Neuronal stem cell (in vitro differentiated cells): ENCODE measurements at regions not wholly inside any gene's neighbourhood (a gene's known extent, or its start where the extent isn't known, plus 50 kb on each side); places are given as distances from the start of the nearest gene placed in this dataset.

Experiments
- DNase-seq: peaks from one replicate; pipeline ENCODE4 v3.0.0-alpha.2; 2013; ENCODE audit warnings: low spot score
- H2AFZ ChIP-seq: one replicate; pipeline ENCODE4 v1.6.1; 2013; ENCODE audit warnings: mild to moderate bottlenecking, low read length, inconsistent platforms
- H2AK5ac ChIP-seq: 2 replicates; pipeline ENCODE4 v1.6.1; 2013; ENCODE audit warnings: low read depth, mild to moderate bottlenecking, inconsistent platforms, low read length, moderate library complexity, mixed read lengths
- H2BK120ac ChIP-seq: 2 replicates; pipeline ENCODE4 v1.6.1; 2013; ENCODE audit warnings: low read depth, mild to moderate bottlenecking, inconsistent platforms, low read length, moderate library complexity, mixed read lengths
- H2BK12ac ChIP-seq: one replicate; pipeline ENCODE4 v1.6.1; 2013; ENCODE audit warnings: low read length, inconsistent platforms
- H2BK15ac ChIP-seq: 2 replicates; pipeline ENCODE4 v1.6.1; 2013; ENCODE audit warnings: mild to moderate bottlenecking, low read length, inconsistent platforms, mixed read lengths
- H2BK5ac ChIP-seq: one replicate; pipeline ENCODE4 v1.6.1; 2013; ENCODE audit warnings: inconsistent platforms, mild to moderate bottlenecking, low read length, moderate library complexity
- H3K14ac ChIP-seq: one replicate; pipeline ENCODE4 v1.6.1; 2013; ENCODE audit warnings: low read length, inconsistent platforms
- H3K18ac ChIP-seq: 2 replicates; pipeline ENCODE4 v1.6.1; 2013; ENCODE audit warnings: low read length, inconsistent platforms
- H3K23ac ChIP-seq: 2 replicates; pipeline ENCODE4 v1.6.1; 2013; ENCODE audit warnings: low read depth, mild to moderate bottlenecking, mixed read lengths, low read length, inconsistent platforms; ENCODE audit not compliant: poor library complexity
- H3K27ac ChIP-seq: replicated peaks from 3 replicates; pipeline ENCODE4 v1.5.1; 2013; ENCODE audit warnings: low read length, inconsistent platforms
- H3K27me3 ChIP-seq, 3 experiments: 2 replicates each; pipeline ENCODE4 v1.6.1; 2013; ENCODE audit warnings: low read length in 3 of 3, mild to moderate bottlenecking in 2 of 3, inconsistent platforms in 1 of 3, low read depth in 1 of 3, mixed read lengths in 1 of 3, moderate library complexity in 1 of 3; ENCODE audit not compliant: control insufficient read depth in 3 of 3, insufficient read depth in 3 of 3
- H3K36me3 ChIP-seq, 2 donors: replicated peaks in 1 of 2; 2 replicates each; pipeline ENCODE4 v1.6.1; 2013; ENCODE audit warnings: low read length in 2 of 2; ENCODE audit not compliant: control insufficient read depth in 2 of 2, insufficient read depth in 2 of 2
- H3K4ac ChIP-seq: 2 replicates; pipeline ENCODE4 v1.6.1; 2013; ENCODE audit warnings: inconsistent platforms, mild to moderate bottlenecking, low read length, moderate library complexity
- H3K4me1 ChIP-seq, 2 donors: 1 replicate in 1 of 2; 2 replicates in 1 of 2; pipeline ENCODE4 v1.6.1; 2013; ENCODE audit warnings: low read length in 2 of 2, low read depth in 1 of 2; ENCODE audit not compliant: control insufficient read depth in 2 of 2, insufficient read depth in 1 of 2
- H3K4me2 ChIP-seq: one replicate; pipeline ENCODE4 v1.6.1; 2013; ENCODE audit warnings: mild to moderate bottlenecking, low read length, inconsistent platforms; ENCODE audit not compliant: insufficient read depth, poor library complexity, severe bottlenecking
- H3K4me3 ChIP-seq, 2 donors: 2 replicates each; pipeline ENCODE4 v1.5.1; 2013; ENCODE audit warnings: low read length in 2 of 2, mild to moderate bottlenecking in 2 of 2, inconsistent platforms in 1 of 2, moderate library complexity in 1 of 2
- H3K79me1 ChIP-seq: one replicate; pipeline ENCODE4 v1.6.1; 2013; ENCODE audit warnings: low read depth, mild to moderate bottlenecking, inconsistent platforms, low read length, moderate library complexity
- H3K9ac ChIP-seq: one replicate; pipeline ENCODE4 v1.6.1; 2013; ENCODE audit warnings: mild to moderate bottlenecking, low read depth, low read length, inconsistent platforms; ENCODE audit not compliant: poor library complexity
- H3K9me3 ChIP-seq, 2 donors: replicated peaks in 1 of 2; 2 replicates each; pipeline versions ENCODE3 to v1.6.1; 2013; ENCODE audit warnings: low read length in 2 of 2, mild to moderate bottlenecking in 2 of 2, inconsistent platforms in 1 of 2, low read depth in 1 of 2, mixed read lengths in 1 of 2, moderate library complexity in 1 of 2; ENCODE audit not compliant: control insufficient read depth in 2 of 2, insufficient read depth in 1 of 2
- H4K8ac ChIP-seq: one replicate; pipeline ENCODE4 v1.6.1; 2013; ENCODE audit warnings: low read depth, mild to moderate bottlenecking, inconsistent platforms, low read length, moderate library complexity
- H4K91ac ChIP-seq: one replicate; pipeline ENCODE4 v1.6.1; 2013; ENCODE audit warnings: low read length, low read depth, mild to moderate bottlenecking, inconsistent platforms; ENCODE audit not compliant: poor library complexity
- WGBS, 2 donors: extraction: QIAGEN DNeasy Blood & Tissue Kit; methylation state at CpG; one replicate each; pipeline ENCODE4 v1.1.7; 2013; ENCODE audit warnings: missing lambda C conversion rate in 2 of 2, mixed read lengths in 1 of 2; ENCODE audit not compliant: insufficient read length in 2 of 2, insufficient replicate concordance in 1 of 2; ENCODE audit errors: extremely low coverage in 2 of 2; 5-methylcytosine and 5-hydroxymethylcytosine counted together

GRCh38 chr5:159451197-159452052 lies 121.1 kb upstream of the IL12B start:
- no peak overlapping the region for H2BK120ac ChIP-seq
- H2BK12ac ChIP-seq = no peak overlapping the region
- no peak overlapping the region for H3K14ac ChIP-seq
- no peak overlapping the region for H2AK5ac ChIP-seq
- H2BK5ac ChIP-seq = no peak overlapping the region
- no peaks in the 10 kb centered on the region for H3K9me3 ChIP-seq
- no peak overlapping the region for H3K4me2 ChIP-seq
- H3K18ac ChIP-seq = no peak overlapping the region
- H3K27ac ChIP-seq = no peak overlapping the region
- H4K8ac ChIP-seq = no peak overlapping the region
- H3K9ac ChIP-seq = no peak overlapping the region
- no peaks in the 10 kb centered on the region for H3K4me1 ChIP-seq
- no peak overlapping the region for H2BK15ac ChIP-seq
- H2AFZ ChIP-seq = no peak overlapping the region
- H3K4ac ChIP-seq = no peak overlapping the region
- no peak for DNase-seq
- H3K23ac ChIP-seq = no peak overlapping the region
- no peaks in the 10 kb centered on the region for H3K79me1 ChIP-seq
- no peak overlapping the region for H3K4me3 ChIP-seq
- H3K27me3 ChIP-seq = no peaks in the 10 kb centered on the region
- H3K36me3 ChIP-seq = no peaks in the 10 kb centered on the region
- no CpG with 5 or more reads among the region's 13 CpGs for WGBS, 2 donors
- no peak overlapping the region for H4K91ac ChIP-seq

- no peak overlapping the region for H3K4me2 ChIP-seq
- no peak overlapping the region for H3K23ac ChIP-seq
- no peak overlapping the region for H4K8ac ChIP-seq
- no peak overlapping the region for H3K27ac ChIP-seq
- no peaks in the 10 kb centered on the region for H3K79me1 ChIP-seq
- H3K14ac ChIP-seq = no peak overlapping the region
- no peaks in the 10 kb centered on the region for H3K27me3 ChIP-seq
- no peak overlapping the region for H2BK120ac ChIP-seq
- H2AFZ ChIP-seq = no peak overlapping the region
- no peak overlapping the region for H2BK12ac ChIP-seq
- no peaks in the 10 kb centered on the region for H3K36me3 ChIP-seq
- no peak overlapping the region for H3K4ac ChIP-seq
- no peaks in the 10 kb centered on the region for H3K4me1 ChIP-seq
- WGBS, 2 donors = no CpG with 5 or more reads among the region's 11 CpGs
- no peak overlapping the region for H3K9ac ChIP-seq
- no peaks in the 10 kb centered on the region for H3K9me3 ChIP-seq
- DNase-seq = no peak
- no peak overlapping the region for H2BK5ac ChIP-seq
- no peak overlapping the region for H2AK5ac ChIP-seq
- no peak overlapping the region for H4K91ac ChIP-seq
- H2BK15ac ChIP-seq = no peak overlapping the region
- H3K18ac ChIP-seq = no peak overlapping the region
- H3K4me3 ChIP-seq = no peak overlapping the region
These were observed 122.3 kb upstream of the IL12B start for GRCh38 chr5:159452480-159453167.

DNA sequence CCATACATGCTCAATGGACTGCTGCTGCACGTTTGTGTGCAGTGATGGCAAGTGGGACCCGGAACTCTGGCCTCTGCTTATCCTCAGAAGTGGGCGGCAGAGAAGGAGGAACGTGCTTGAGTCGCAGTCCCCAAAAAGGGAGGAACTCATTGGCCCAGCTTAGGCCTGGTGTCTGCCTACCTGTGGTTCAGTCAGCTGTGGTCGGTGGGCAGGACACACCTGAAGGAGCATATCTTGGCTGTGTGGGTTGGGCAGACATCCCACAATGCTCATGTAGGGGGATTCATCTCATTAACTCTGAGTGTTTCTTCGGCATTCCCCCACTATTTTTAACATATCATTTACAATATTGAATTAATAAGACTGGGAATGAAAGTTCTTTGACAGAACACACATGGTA lies 122.9 kb upstream of the IL12B start:
- no peak overlapping the region for H4K91ac ChIP-seq
- no peaks in the 10 kb centered on the region for H3K4me1 ChIP-seq
- H3K27ac ChIP-seq = no peak overlapping the region
- no peak overlapping the region for H3K4me3 ChIP-seq
- H3K36me3 ChIP-seq = no peaks in the 10 kb centered on the region
- no peak overlapping the region for H3K9ac ChIP-seq
- H3K9me3 ChIP-seq = no peaks in the 10 kb centered on the region
- DNase-seq = no peak
- no peak overlapping the region for H4K8ac ChIP-seq
- no CpG with 5 or more reads among the region's 7 CpGs for WGBS, 2 donors
- H2BK12ac ChIP-seq = no peak overlapping the region
- H2AFZ ChIP-seq = no peak overlapping the region
- H3K14ac ChIP-seq = no peak overlapping the region
- no peak overlapping the region for H3K23ac ChIP-seq
- H3K27me3 ChIP-seq = no peaks in the 10 kb centered on the region
- no peak overlapping the region for H2AK5ac ChIP-seq
- no peak overlapping the region for H3K4me2 ChIP-seq
- no peak overlapping the region for H2BK15ac ChIP-seq
- H3K18ac ChIP-seq = no peak overlapping the region
- no peak overlapping the region for H2BK5ac ChIP-seq
- H2BK120ac ChIP-seq = no peak overlapping the region
- no peak overlapping the region for H3K4ac ChIP-seq
- no peaks in the 10 kb centered on the region for H3K79me1 ChIP-seq

DNA sequence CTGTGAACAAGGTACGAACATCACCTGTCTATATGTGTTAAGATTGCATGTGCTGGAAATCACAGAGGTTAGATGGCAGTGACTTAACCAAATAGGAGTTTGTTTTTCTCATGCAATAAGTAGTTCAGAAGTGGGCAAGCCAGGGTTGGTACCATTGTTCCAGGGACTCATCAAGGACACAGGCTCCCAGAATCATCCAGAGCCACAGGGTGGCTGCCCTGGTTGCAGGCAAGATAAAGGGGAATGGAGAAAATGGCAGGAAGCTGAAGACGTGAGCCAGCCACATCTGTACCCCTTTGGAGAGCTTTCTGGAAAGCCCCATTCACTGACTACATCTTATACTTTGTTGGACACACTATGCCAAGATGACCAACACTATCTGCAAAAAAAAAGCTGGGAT lies 126.0 kb upstream of the IL12B start:
- Histone ChIP-seq H3K27me3 (no peaks in the 10 kb centered on the region), H2BK5ac (no peak overlapping the region), H3K4me1 (peaks cover 0 to 2% of the 10 kb centered on the region in 2 donors), H2BK12ac (no peak overlapping the region), H2BK15ac (no peak overlapping the region), H3K9me3 (no peaks in the 10 kb centered on the region), H3K14ac (no peak overlapping the region), H3K18ac (no peak overlapping the region), H2BK120ac (no peak overlapping the region), H3K79me1 (no peaks in the 10 kb centered on the region), H2AK5ac (no peak overlapping the region), H2AFZ (no peak overlapping the region), H3K4me3 (no peak overlapping the region), H4K91ac (no peak overlapping the region), H3K23ac (no peak overlapping the region), H3K4me2 (no peak overlapping the region), H3K36me3 (no peaks in the 10 kb centered on the region), H3K4ac (no peak overlapping the region), H4K8ac (no peak overlapping the region), H3K9ac (no peak overlapping the region), H3K27ac (no peak overlapping the region)
- no peak for DNase-seq
- WGBS, 2 donors = no CpG with 5 or more reads among the region's 2 CpGs
